Trophoblast cell (in vitro differentiated cells and primary cell): ENCODE measurements at regions not wholly inside any gene's neighbourhood (a gene's known extent, or its start where the extent isn't known, plus 50 kb on each side); places are given as distances from the start of the nearest gene placed in this dataset.
"Not testable (repeated sequence)": the region's sequence is repeated elsewhere in the genome, so short reads cannot be mapped to it uniquely, and the experiment has no call there.

Experiments used
- DNase-seq, 2 donors: peaks; one replicate each; pipeline ENCODE4 v3.0.0-alpha.2; 2016
- H2AFZ ChIP-seq: 2 replicates; pipeline ENCODE4 v1.6.1; 2013; ENCODE audit warnings: low read length, moderate library complexity, mild to moderate bottlenecking; ENCODE audit not compliant: insufficient read depth, poor library complexity
- H2AK5ac ChIP-seq: 2 replicates; pipeline ENCODE4 v1.6.1; 2013; ENCODE audit warnings: mild to moderate bottlenecking, low read length
- H2BK120ac ChIP-seq: 2 replicates; pipeline ENCODE4 v1.6.1; 2013; ENCODE audit warnings: low read length, mild to moderate bottlenecking, moderate library complexity; ENCODE audit not compliant: insufficient read depth, poor library complexity
- H2BK12ac ChIP-seq: 2 replicates; pipeline ENCODE4 v1.6.1; 2013; ENCODE audit warnings: mild to moderate bottlenecking, low read length, moderate library complexity
- H2BK5ac ChIP-seq: 2 replicates; pipeline ENCODE4 v1.6.1; 2013; ENCODE audit warnings: low read length, low read depth, moderate library complexity, mild to moderate bottlenecking; ENCODE audit not compliant: poor library complexity
- H3K14ac ChIP-seq: 2 replicates; pipeline ENCODE4 v1.6.1; 2013; ENCODE audit warnings: mild to moderate bottlenecking, low read length
- H3K18ac ChIP-seq: 2 replicates; pipeline ENCODE4 v1.6.1; 2013; ENCODE audit warnings: mild to moderate bottlenecking, low read length
- H3K23ac ChIP-seq: 2 replicates; pipeline ENCODE4 v1.6.1; 2013; ENCODE audit warnings: low read length
- H3K27ac ChIP-seq: 2 replicates; pipeline ENCODE4 v1.5.1; 2013; ENCODE audit warnings: low read depth, mild to moderate bottlenecking, inconsistent platforms, low read length, moderate library complexity
- H3K27me3 ChIP-seq: 2 replicates; pipeline ENCODE4 v1.6.1; 2013; ENCODE audit warnings: inconsistent platforms, mild to moderate bottlenecking, low read length, moderate library complexity; ENCODE audit not compliant: insufficient read depth
- H3K36me3 ChIP-seq, 2 experiments: 1 replicate in 1 of 2; 2 replicates in 1 of 2; pipeline ENCODE4 v1.6.1; 2013; ENCODE audit warnings: low read length in 2 of 2, mild to moderate bottlenecking in 2 of 2, moderate library complexity in 1 of 2; ENCODE audit not compliant: insufficient read depth in 2 of 2, control insufficient read depth in 1 of 2
- H3K4ac ChIP-seq: 2 replicates; pipeline ENCODE4 v1.6.1; 2013; ENCODE audit warnings: low read depth, mild to moderate bottlenecking, low read length, moderate library complexity
- H3K4me1 ChIP-seq, 2 experiments: 1 replicate in 1 of 2; 2 replicates in 1 of 2; pipeline ENCODE4 v1.6.1; 2013; ENCODE audit warnings: low read length in 2 of 2, mild to moderate bottlenecking in 2 of 2, moderate library complexity in 1 of 2; ENCODE audit not compliant: insufficient read depth in 2 of 2, control insufficient read depth in 1 of 2
- H3K4me2 ChIP-seq: 2 replicates; pipeline ENCODE4 v1.6.1; 2013; ENCODE audit warnings: inconsistent platforms, mild to moderate bottlenecking, low read length, moderate library complexity
- H3K4me3 ChIP-seq: 2 replicates; pipeline ENCODE4 v1.5.1; 2013; ENCODE audit warnings: mild to moderate bottlenecking, low read depth, low read length, inconsistent platforms
- H3K79me1 ChIP-seq: one replicate; pipeline ENCODE4 v1.6.1; 2013; ENCODE audit warnings: low read length
- H3K79me2 ChIP-seq: 2 replicates; pipeline ENCODE4 v1.6.1; 2013; ENCODE audit warnings: low read length, mild to moderate bottlenecking; ENCODE audit not compliant: control insufficient read depth, insufficient read depth, poor library complexity
- H3K9ac ChIP-seq: 2 replicates; pipeline ENCODE4 v1.6.1; 2013; ENCODE audit warnings: mild to moderate bottlenecking, low read length
- H3K9me3 ChIP-seq: 2 replicates; pipeline ENCODE4 v1.6.1; 2013; ENCODE audit warnings: low read depth, mild to moderate bottlenecking, control low read depth, inconsistent platforms, low read length; ENCODE audit not compliant: insufficient read depth
- H4K12ac ChIP-seq: 2 replicates; pipeline ENCODE4 v1.6.1; 2013; ENCODE audit warnings: low read depth, mild to moderate bottlenecking, low read length, moderate library complexity
- H4K8ac ChIP-seq: 2 replicates; pipeline ENCODE4 v1.6.1; 2013; ENCODE audit warnings: low read depth, mild to moderate bottlenecking, low read length, moderate library complexity
- H4K91ac ChIP-seq: one replicate; pipeline ENCODE4 v1.6.1; 2013; ENCODE audit warnings: low read depth, mild to moderate bottlenecking, low read length, moderate library complexity
- WGBS: extraction: QIAGEN DNeasy Blood & Tissue Kit; methylation state at CpG from one replicate; pipeline ENCODE4 v1.1.7; 2013; ENCODE audit warnings: missing lambda C conversion rate; ENCODE audit not compliant: insufficient read length, insufficient coverage; ENCODE audit errors: extremely low coverage; 5-methylcytosine and 5-hydroxymethylcytosine counted together

DNA sequence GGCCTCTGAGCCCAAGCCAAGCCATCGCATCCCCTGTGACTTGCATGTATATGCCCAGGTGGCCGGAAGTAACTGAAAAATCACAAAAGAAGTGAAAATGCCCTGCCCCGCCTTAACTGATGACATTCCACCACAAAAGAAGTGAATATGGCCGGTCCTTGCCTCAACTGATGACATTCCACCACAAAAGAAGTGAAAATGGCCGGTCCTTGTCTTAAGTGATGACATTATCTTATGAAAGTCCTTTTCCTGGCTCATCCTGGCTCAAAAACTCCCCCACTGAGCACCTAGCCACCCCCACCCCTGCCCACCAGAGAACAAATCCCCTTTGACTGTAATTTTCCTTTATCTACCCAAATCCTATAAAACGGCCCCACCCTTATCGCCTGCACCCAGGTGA is 712.7 kb upstream of the PABPC4L start:
- not testable (repeated sequence) for H3K4me1 ChIP-seq, H2BK5ac ChIP-seq, H3K9me3 ChIP-seq, H2AFZ ChIP-seq, H4K8ac ChIP-seq, H3K27me3 ChIP-seq, H2BK12ac ChIP-seq, H3K4ac ChIP-seq, H4K91ac ChIP-seq, H3K79me1 ChIP-seq, H3K18ac ChIP-seq, H3K23ac ChIP-seq, H3K27ac ChIP-seq, H4K12ac ChIP-seq, H2BK120ac ChIP-seq, H3K36me3 ChIP-seq, H3K4me2 ChIP-seq, H3K4me3 ChIP-seq, H3K79me2 ChIP-seq, H3K9ac ChIP-seq, H2AK5ac ChIP-seq, H3K14ac ChIP-seq, DNase-seq
- no CpG with 5 or more reads among the region's 7 CpGs for WGBS

DNA sequence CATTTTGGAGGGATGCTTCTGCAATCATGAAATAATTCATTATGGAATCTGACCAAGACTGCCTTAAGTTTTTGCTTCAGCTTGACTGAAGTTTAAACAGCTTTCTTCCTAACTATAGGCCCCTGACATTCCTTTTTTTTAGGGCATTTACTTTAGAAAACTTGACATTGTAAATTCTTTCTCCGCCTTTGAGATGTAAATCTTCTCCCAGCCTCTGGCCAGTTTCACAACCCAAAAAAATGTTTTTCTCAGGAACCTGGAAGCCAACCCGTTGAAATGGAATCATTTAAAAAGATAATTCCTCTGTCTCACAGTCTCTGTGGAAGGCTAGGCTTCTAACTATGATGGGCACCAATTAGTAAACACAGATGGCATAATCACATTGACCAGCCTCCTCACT is 710.4 kb upstream of the PABPC4L start:
- no peak overlapping the region for H3K4me3 ChIP-seq

DNA sequence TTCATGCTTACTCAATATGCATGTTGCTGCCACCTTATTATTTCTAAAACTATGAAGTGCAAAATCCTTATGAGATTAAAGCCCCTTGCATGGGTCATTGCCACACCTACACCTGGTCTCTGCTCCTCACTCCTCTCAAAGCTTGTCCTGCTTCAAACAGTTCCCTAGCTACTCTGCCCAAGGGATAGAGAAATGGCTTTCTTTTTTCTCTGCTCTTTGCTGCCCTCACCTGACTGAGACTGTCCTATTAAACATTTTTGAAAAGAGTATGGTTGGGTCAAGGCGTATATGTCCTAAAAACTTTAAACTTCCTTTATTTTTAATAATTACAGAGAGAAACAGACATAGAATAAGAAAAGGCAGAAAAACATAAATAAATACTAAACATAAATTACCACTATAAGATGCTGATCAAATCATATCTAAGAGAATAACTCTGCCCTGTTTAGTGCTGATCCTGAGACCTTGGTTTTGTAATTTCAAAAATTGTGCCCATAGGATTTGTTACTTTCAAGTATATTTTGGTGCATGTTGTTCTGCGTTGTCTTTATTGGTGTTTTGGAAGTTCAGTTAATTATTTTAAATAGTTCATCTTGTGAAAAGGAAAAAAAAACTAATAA is 704.9 kb upstream of the PABPC4L start:
- H3K9me3 ChIP-seq = no peaks in the 10 kb centered on the region
- no peak overlapping the region for H3K4ac ChIP-seq
- H3K18ac ChIP-seq = no peak overlapping the region
- H3K23ac ChIP-seq = no peak overlapping the region
- H3K4me2 ChIP-seq = no peak overlapping the region
- no peaks in the 10 kb centered on the region for H3K79me1 ChIP-seq
- no peak overlapping the region for H4K12ac ChIP-seq
- no peak overlapping the region for H3K14ac ChIP-seq
- H2BK120ac ChIP-seq = no peak overlapping the region
- H2AK5ac ChIP-seq = no peak overlapping the region
- H4K91ac ChIP-seq = no peak overlapping the region
- H3K27ac ChIP-seq = no peak overlapping the region
- no peaks in the 10 kb centered on the region for H3K4me1 ChIP-seq
- H2BK5ac ChIP-seq = no peak overlapping the region
- no peaks in the 10 kb centered on the region for H3K79me2 ChIP-seq
- peak in 1 of 2 donors; percentile 31 for DNase-seq
- no peak overlapping the region for H4K8ac ChIP-seq
- whole genome bisulfite sequencing = no CpG with 5 or more reads among the region's 2 CpGs
- no peaks in the 10 kb centered on the region for H3K27me3 ChIP-seq
- no peak overlapping the region for H2BK12ac ChIP-seq
- H3K9ac ChIP-seq = no peak overlapping the region
- H3K36me3 ChIP-seq = no peaks in the 10 kb centered on the region
- H2AFZ ChIP-seq = no peak overlapping the region
- H3K4me3 ChIP-seq = no peak overlapping the region

More for the DNA sequence above, 710.4 kb upstream of the PABPC4L start:
- H3K18ac ChIP-seq = no peak overlapping the region
- H3K4me1 ChIP-seq = no peaks in the 10 kb centered on the region
- no peak overlapping the region for H3K14ac ChIP-seq
- no peak overlapping the region for H4K12ac ChIP-seq
- DNase-seq = peak; percentile 16 to 82
- no peak overlapping the region for H2AK5ac ChIP-seq
- H3K27ac ChIP-seq = no peak overlapping the region
- H2BK12ac ChIP-seq = no peak overlapping the region
- H4K8ac ChIP-seq = no peak overlapping the region
- no peak overlapping the region for H4K91ac ChIP-seq
- no peaks in the 10 kb centered on the region for H3K36me3 ChIP-seq
- H3K23ac ChIP-seq = no peak overlapping the region
- no peaks in the 10 kb centered on the region for H3K27me3 ChIP-seq
- no peak overlapping the region for H3K4ac ChIP-seq
- H2BK120ac ChIP-seq = no peak overlapping the region
- no peaks in the 10 kb centered on the region for H3K79me1 ChIP-seq
- H2AFZ ChIP-seq = no peak overlapping the region
- WGBS = no CpG with 5 or more reads among the region's 2 CpGs
- H2BK5ac ChIP-seq = no peak overlapping the region
- no peaks in the 10 kb centered on the region for H3K79me2 ChIP-seq
- H3K9me3 ChIP-seq = no peaks in the 10 kb centered on the region
- H3K9ac ChIP-seq = no peak overlapping the region
- no peak overlapping the region for H3K4me2 ChIP-seq

DNA sequence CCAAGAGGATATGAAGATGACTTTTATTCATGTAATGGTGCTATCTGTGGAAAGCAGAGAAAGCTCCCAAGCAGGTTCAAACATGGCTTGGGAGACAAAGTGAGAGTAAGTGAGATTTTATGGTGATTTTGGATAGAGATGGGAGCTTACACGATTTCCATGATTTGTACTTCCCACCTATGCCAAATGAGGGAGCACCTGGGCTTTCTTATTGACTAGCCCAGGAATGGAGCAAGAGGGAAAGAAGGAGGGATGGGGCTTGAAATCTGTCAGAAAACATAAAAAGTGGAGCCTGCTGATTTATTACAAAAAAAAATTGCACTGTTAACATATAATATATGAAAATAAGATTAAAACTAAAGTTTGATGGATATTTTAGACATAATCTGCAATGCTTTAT is 703.5 kb upstream of the PABPC4L start:
- Histone ChIP-seq H3K9me3 (no peaks in the 10 kb centered on the region), H2BK120ac (no peak overlapping the region), H3K23ac (no peak overlapping the region), H3K4me2 (no peak overlapping the region), H3K14ac (no peak overlapping the region), H4K8ac (no peak overlapping the region), H3K79me2 (no peaks in the 10 kb centered on the region), H3K79me1 (no peaks in the 10 kb centered on the region), H2AK5ac (no peak overlapping the region), H2BK5ac (no peak overlapping the region), H4K91ac (no peak overlapping the region), H2BK12ac (no peak overlapping the region), H3K9ac (no peak overlapping the region), H3K4me3 (no peak overlapping the region), H4K12ac (no peak overlapping the region), H3K18ac (no peak overlapping the region), H3K4ac (no peak overlapping the region), H3K36me3 (no peaks in the 10 kb centered on the region), H3K27me3 (no peaks in the 10 kb centered on the region), H2AFZ (no peak overlapping the region), H3K27ac (no peak overlapping the region), H3K4me1 (no peaks in the 10 kb centered on the region)
- WGBS = no CpG with 5 or more reads among the region's 1 CpG
- no peak for DNase-seq
